GM18526 (cell line): ENCODE measurements at regions not wholly inside any gene's neighbourhood (a gene's known extent, or its start where the extent isn't known, plus 50 kb on each side); places are given as distances from the start of the nearest gene placed in this dataset.

ENCODE experiments used
- POLR2A ChIP-seq: IDR thresholded peaks from 3 replicates; pipeline ENCODE4 v1.6.1; 2011; ENCODE audit not compliant: insufficient read length; ENCODE audit errors: extremely low read depth

- no peak for TF ChIP-seq POLR2A
Observed at GRCh38 chr3:106783231-106783630, 594.0 kb upstream of the CCDC54 start.

GRCh38 chr3:106789276-106789675 is 588.0 kb upstream of the CCDC54 start:
- TF ChIP-seq POLR2A, result no peak

GRCh38 chr3:106792716-106793115 is 584.5 kb upstream of the CCDC54 start:
- no peak for TF ChIP-seq POLR2A

GRCh38 chr3:106794442-106794841 is 582.8 kb upstream of the CCDC54 start:
- no peak for TF ChIP-seq POLR2A

- TF ChIP-seq POLR2A, result no peak
Observed at GRCh38 chr3:106795553-106795952, 581.7 kb upstream of the CCDC54 start.

GRCh38 chr3:106797461-106797860 is 579.8 kb upstream of the CCDC54 start:
- no peak for TF ChIP-seq POLR2A

GRCh38 chr3:106805625-106806024 is 571.6 kb upstream of the CCDC54 start:
- TF ChIP-seq POLR2A, result no peak

- TF ChIP-seq POLR2A, result no peak
Observed at GRCh38 chr3:106806964-106807363, 570.3 kb upstream of the CCDC54 start.

- no peak for TF ChIP-seq POLR2A
Observed at GRCh38 chr3:106809041-106809440, 568.2 kb upstream of the CCDC54 start.

GRCh38 chr3:106809623-106810299 is 567.5 kb upstream of the CCDC54 start:
- TF ChIP-seq POLR2A, result no peak

- TF ChIP-seq POLR2A, result no peak
Observed at GRCh38 chr3:106810300-106810875, 566.9 kb upstream of the CCDC54 start.

- no peak for TF ChIP-seq POLR2A
Observed at GRCh38 chr3:106811376-106811775, 565.9 kb upstream of the CCDC54 start.

GRCh38 chr3:106813742-106814141 is 563.5 kb upstream of the CCDC54 start:
- no peak for TF ChIP-seq POLR2A

- TF ChIP-seq POLR2A, result no peak
Observed at GRCh38 chr3:106814231-106814630, 563.0 kb upstream of the CCDC54 start.

GRCh38 chr3:106816838-106817237 is 560.4 kb upstream of the CCDC54 start:
- no peak for TF ChIP-seq POLR2A

- no peak for TF ChIP-seq POLR2A
Observed at GRCh38 chr3:106817706-106818105, 559.5 kb upstream of the CCDC54 start.

GRCh38 chr3:106819440-106819839 is 557.8 kb upstream of the CCDC54 start:
- TF ChIP-seq POLR2A, result no peak

- no peak for TF ChIP-seq POLR2A
Observed at GRCh38 chr3:106820726-106821362, 556.4 kb upstream of the CCDC54 start.
